ENCODE measurements at regions not wholly inside any gene's neighbourhood (a gene's known extent, or its start where the extent isn't known, plus 50 kb on each side); places are given as distances from the start of the nearest gene placed in this dataset.

GRCh38 chr13:111554539-111555267 is 234.3 kb downstream of the TEX29 start:
- Histone ChIP-seq H3K9me3 (ENCODE audit: low read length) (no peaks in the 10 kb centered on the region), H4K20me1 (ENCODE audit: insufficient read depth, low read length) (no peaks in the 10 kb centered on the region), H3K4me2 (ENCODE audit: low read length) (no peak overlapping the region), H3K9me2 (ENCODE audit: insufficient read depth, low read length) (no peaks in the 10 kb centered on the region), H3K36me3 (ENCODE audit: insufficient read depth, low read length) (no peaks in the 10 kb centered on the region), H3K4me3 (ENCODE audit: low read depth, low read length, poor library complexity, severe bottlenecking) (no peak overlapping the region), H2AFZ (ENCODE audit: low read length) (no peak overlapping the region), H3K4me1 (ENCODE audit: insufficient read depth, low read length, poor library complexity, severe bottlenecking) (no peaks in the 10 kb centered on the region), H3K27ac (ENCODE audit: low read depth, low read length, poor library complexity, severe bottlenecking) (no peak overlapping the region), H3K79me2 (ENCODE audit: insufficient read depth, low read depth, low read length) (no peaks in the 10 kb centered on the region)
- TF ChIP-seq EZH2phosphoT487 (IDR thresholded peaks at IDR 0.05; ENCODE audit: borderline replicate concordance, low read depth, low read length) (no peak), CTCF (conservative IDR thresholded peaks at IDR 0.05; ENCODE audit: low read length) (no peak)
- no TSS peak for BruUV-seq (replicated peaks)
- POLR2A ChIA-PET = no interaction called here
- CTCF ChIA-PET (ENCODE audit: unreplicated experiment) = no interaction called here
- DNase-seq (ENCODE audit: low spot score) = no peak
- intact Hi-C loops (cut with micrococcal nuclease; ENCODE audit: unreplicated experiment) = no loop called here

- intact Hi-C loops (cut with micrococcal nuclease; ENCODE audit: unreplicated experiment) = no loop called here
- no peaks in the 10 kb centered on the region for H3K4me1 ChIP-seq (ENCODE audit: insufficient read depth, low read length, poor library complexity, severe bottlenecking)
- no peaks in the 10 kb centered on the region for H3K36me3 ChIP-seq (ENCODE audit: insufficient read depth, low read length)
- no TSS peak for BruUV-seq (replicated peaks)
- H3K4me2 ChIP-seq (ENCODE audit: low read length) = no peak overlapping the region
- no peaks in the 10 kb centered on the region for H4K20me1 ChIP-seq (ENCODE audit: insufficient read depth, low read length)
- no peaks in the 10 kb centered on the region for H3K9me2 ChIP-seq (ENCODE audit: insufficient read depth, low read length)
- DNase-seq (ENCODE audit: low spot score) = no peak
- H3K27ac ChIP-seq (ENCODE audit: low read depth, low read length, poor library complexity, severe bottlenecking) = no peak overlapping the region
- no peak overlapping the region for H2AFZ ChIP-seq (ENCODE audit: low read length)
- POLR2A ChIA-PET = no interaction called here
- CTCF ChIA-PET (ENCODE audit: unreplicated experiment) = no interaction called here
- TF ChIP-seq CTCF (conservative IDR thresholded peaks at IDR 0.05; ENCODE audit: low read length) (no peak), EZH2phosphoT487 (IDR thresholded peaks at IDR 0.05; ENCODE audit: borderline replicate concordance, low read depth, low read length) (no peak)
- no peaks in the 10 kb centered on the region for H3K9me3 ChIP-seq (ENCODE audit: low read length)
- H3K4me3 ChIP-seq (ENCODE audit: low read depth, low read length, poor library complexity, severe bottlenecking) = no peak overlapping the region
- H3K79me2 ChIP-seq (ENCODE audit: insufficient read depth, low read depth, low read length) = no peaks in the 10 kb centered on the region
These were observed 234.9 kb downstream of the TEX29 start for GRCh38 chr13:111555268-111555808.

GRCh38 chr13:111555903-111556302 is 235.5 kb downstream of the TEX29 start:
- no peaks in the 10 kb centered on the region for H3K36me3 ChIP-seq (ENCODE audit: insufficient read depth, low read length)
- BruUV-seq (replicated peaks) = no TSS peak
- H2AFZ ChIP-seq (ENCODE audit: low read length) = no peak overlapping the region
- H3K79me2 ChIP-seq (ENCODE audit: insufficient read depth, low read depth, low read length) = no peaks in the 10 kb centered on the region
- DNase-seq (ENCODE audit: low spot score) = no peak
- H3K9me3 ChIP-seq (ENCODE audit: low read length) = no peaks in the 10 kb centered on the region
- H3K4me3 ChIP-seq (ENCODE audit: low read depth, low read length, poor library complexity, severe bottlenecking) = no peak overlapping the region
- no peaks in the 10 kb centered on the region for H3K4me1 ChIP-seq (ENCODE audit: insufficient read depth, low read length, poor library complexity, severe bottlenecking)
- H4K20me1 ChIP-seq (ENCODE audit: insufficient read depth, low read length) = no peaks in the 10 kb centered on the region
- CTCF ChIA-PET (ENCODE audit: unreplicated experiment) = no interaction called here
- H3K4me2 ChIP-seq (ENCODE audit: low read length) = no peak overlapping the region
- TF ChIP-seq CTCF (conservative IDR thresholded peaks at IDR 0.05; ENCODE audit: low read length) (no peak), EZH2phosphoT487 (IDR thresholded peaks at IDR 0.05; ENCODE audit: borderline replicate concordance, low read depth, low read length) (no peak)
- intact Hi-C loops (cut with micrococcal nuclease; ENCODE audit: unreplicated experiment) = no loop called here
- no peak overlapping the region for H3K27ac ChIP-seq (ENCODE audit: low read depth, low read length, poor library complexity, severe bottlenecking)
- POLR2A ChIA-PET = no interaction called here
- no peaks in the 10 kb centered on the region for H3K9me2 ChIP-seq (ENCODE audit: insufficient read depth, low read length)
